ENCODE measurements at regions not wholly inside any gene's neighbourhood (a gene's known extent, or its start where the extent isn't known, plus 50 kb on each side); places are given as distances from the start of the nearest gene placed in this dataset.

GRCh38 chr1:87432685-87433084, 104.0 kb downstream of the LMO4 start:
- TF ChIP-seq CTCF (IDR thresholded peaks at IDR 0.05) (no peak), POLR2A (IDR thresholded peaks at IDR 0.05) (no peak)
